ENCODE measurements at regions not wholly inside any gene's neighbourhood (a gene's known extent, or its start where the extent isn't known, plus 50 kb on each side); places are given as distances from the start of the nearest gene placed in this dataset.

DNA sequence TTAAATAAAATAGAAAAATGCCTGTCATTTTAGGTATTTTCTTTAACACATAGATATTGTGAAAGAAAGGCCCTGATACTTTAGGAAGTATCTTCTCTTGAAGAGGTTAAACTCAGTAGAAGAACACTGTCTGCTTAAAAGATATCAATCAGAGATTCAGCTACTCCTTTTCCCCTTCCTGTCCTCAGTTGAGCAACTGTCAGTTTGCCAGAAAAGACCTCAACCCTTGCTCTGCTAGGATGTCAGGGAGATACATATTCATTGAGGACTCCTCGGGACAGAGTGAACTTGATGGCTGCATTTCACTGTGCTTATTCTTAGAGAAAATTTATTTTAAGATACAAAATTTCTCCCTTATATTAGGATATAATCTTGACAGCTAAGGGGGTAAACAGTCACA, 173.6 kb upstream of the CACNA2D1 start:
- TF ChIP-seq SP1 (IDR thresholded peaks at IDR 0.05) (no peak), JUND (IDR thresholded peaks at IDR 0.05) (no peak), RAD21 (IDR thresholded peaks at IDR 0.05) (no peak), FOXA2 (IDR thresholded peaks at IDR 0.05) (no peak), FOXA1 (IDR thresholded peaks at IDR 0.05) (no peak), GABPA (IDR thresholded peaks at IDR 0.05 in 1 of 2, conservative IDR thresholded peaks at IDR 0.05 in 1 of 2) (no peak), RXRA (IDR thresholded peaks at IDR 0.05) (no peak), EGR1 (IDR thresholded peaks at IDR 0.05; ENCODE audit: low read depth in 2 of 2) (no peak), YY1 (IDR thresholded peaks at IDR 0.05) (no peak)
- TF ChIP-seq, protein P1, sequence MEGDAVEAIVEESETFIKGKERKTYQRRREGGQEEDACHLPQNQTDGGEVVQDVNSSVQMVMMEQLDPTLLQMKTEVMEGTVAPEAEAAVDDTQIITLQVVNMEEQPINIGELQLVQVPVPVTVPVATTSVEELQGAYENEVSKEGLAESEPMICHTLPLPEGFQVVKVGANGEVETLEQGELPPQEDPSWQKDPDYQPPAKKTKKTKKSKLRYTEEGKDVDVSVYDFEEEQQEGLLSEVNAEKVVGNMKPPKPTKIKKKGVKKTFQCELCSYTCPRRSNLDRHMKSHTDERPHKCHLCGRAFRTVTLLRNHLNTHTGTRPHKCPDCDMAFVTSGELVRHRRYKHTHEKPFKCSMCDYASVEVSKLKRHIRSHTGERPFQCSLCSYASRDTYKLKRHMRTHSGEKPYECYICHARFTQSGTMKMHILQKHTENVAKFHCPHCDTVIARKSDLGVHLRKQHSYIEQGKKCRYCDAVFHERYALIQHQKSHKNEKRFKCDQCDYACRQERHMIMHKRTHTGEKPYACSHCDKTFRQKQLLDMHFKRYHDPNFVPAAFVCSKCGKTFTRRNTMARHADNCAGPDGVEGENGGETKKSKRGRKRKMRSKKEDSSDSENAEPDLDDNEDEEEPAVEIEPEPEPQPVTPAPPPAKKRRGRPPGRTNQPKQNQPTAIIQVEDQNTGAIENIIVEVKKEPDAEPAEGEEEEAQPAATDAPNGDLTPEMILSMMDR (IDR thresholded peaks at IDR 0.05; ENCODE audit: low read depth, low read length, missing input control), result no peak
- TF ChIP-seq, protein P2, sequence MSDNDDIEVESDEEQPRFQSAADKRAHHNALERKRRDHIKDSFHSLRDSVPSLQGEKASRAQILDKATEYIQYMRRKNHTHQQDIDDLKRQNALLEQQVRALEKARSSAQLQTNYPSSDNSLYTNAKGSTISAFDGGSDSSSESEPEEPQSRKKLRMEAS (IDR thresholded peaks at IDR 0.05), result no peak
- TF ChIP-seq, protein P3, sequence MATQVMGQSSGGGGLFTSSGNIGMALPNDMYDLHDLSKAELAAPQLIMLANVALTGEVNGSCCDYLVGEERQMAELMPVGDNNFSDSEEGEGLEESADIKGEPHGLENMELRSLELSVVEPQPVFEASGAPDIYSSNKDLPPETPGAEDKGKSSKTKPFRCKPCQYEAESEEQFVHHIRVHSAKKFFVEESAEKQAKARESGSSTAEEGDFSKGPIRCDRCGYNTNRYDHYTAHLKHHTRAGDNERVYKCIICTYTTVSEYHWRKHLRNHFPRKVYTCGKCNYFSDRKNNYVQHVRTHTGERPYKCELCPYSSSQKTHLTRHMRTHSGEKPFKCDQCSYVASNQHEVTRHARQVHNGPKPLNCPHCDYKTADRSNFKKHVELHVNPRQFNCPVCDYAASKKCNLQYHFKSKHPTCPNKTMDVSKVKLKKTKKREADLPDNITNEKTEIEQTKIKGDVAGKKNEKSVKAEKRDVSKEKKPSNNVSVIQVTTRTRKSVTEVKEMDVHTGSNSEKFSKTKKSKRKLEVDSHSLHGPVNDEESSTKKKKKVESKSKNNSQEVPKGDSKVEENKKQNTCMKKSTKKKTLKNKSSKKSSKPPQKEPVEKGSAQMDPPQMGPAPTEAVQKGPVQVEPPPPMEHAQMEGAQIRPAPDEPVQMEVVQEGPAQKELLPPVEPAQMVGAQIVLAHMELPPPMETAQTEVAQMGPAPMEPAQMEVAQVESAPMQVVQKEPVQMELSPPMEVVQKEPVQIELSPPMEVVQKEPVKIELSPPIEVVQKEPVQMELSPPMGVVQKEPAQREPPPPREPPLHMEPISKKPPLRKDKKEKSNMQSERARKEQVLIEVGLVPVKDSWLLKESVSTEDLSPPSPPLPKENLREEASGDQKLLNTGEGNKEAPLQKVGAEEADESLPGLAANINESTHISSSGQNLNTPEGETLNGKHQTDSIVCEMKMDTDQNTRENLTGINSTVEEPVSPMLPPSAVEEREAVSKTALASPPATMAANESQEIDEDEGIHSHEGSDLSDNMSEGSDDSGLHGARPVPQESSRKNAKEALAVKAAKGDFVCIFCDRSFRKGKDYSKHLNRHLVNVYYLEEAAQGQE (IDR thresholded peaks at IDR 0.05), result no peak
- TF ChIP-seq, protein P4, sequence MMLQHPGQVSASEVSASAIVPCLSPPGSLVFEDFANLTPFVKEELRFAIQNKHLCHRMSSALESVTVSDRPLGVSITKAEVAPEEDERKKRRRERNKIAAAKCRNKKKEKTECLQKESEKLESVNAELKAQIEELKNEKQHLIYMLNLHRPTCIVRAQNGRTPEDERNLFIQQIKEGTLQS (IDR thresholded peaks at IDR 0.05), result no peak
- TF ChIP-seq, protein P5, sequence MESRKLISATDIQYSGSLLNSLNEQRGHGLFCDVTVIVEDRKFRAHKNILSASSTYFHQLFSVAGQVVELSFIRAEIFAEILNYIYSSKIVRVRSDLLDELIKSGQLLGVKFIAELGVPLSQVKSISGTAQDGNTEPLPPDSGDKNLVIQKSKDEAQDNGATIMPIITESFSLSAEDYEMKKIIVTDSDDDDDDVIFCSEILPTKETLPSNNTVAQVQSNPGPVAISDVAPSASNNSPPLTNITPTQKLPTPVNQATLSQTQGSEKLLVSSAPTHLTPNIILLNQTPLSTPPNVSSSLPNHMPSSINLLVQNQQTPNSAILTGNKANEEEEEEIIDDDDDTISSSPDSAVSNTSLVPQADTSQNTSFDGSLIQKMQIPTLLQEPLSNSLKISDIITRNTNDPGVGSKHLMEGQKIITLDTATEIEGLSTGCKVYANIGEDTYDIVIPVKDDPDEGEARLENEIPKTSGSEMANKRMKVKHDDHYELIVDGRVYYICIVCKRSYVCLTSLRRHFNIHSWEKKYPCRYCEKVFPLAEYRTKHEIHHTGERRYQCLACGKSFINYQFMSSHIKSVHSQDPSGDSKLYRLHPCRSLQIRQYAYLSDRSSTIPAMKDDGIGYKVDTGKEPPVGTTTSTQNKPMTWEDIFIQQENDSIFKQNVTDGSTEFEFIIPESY (IDR thresholded peaks at IDR 0.05), result no peak
